ENCODE measurements at regions not wholly inside any gene's neighbourhood (a gene's known extent, or its start where the extent isn't known, plus 50 kb on each side); places are given as distances from the start of the nearest gene placed in this dataset.

GRCh38 chr2:42987112-42987922, 194.9 kb upstream of the HAAO start:
- DNase-seq = no peak

DNA sequence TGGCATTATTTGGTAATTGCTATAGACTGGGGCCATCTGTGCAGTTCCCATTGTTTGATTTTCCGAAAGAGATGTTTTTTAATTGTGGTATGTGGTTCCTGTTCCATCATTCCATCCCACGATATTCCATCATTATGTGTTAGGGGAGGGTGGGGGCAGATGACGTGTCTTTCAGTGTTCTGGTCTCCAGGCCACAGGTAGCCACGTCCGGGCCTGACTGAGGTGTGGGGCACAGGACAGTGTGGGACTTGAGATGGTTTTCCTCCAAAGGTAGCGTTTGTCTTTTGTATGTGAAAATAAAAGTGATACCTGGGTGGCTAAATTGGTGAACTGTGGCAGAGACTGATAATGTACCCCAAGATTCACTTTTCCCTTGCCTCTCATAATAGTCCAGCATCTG, 192.2 kb upstream of the HAAO start:
- DNase-seq = no peak

GRCh38 chr2:42984081-42984480, 191.7 kb upstream of the HAAO start:
- DNase-seq = peak; percentile 4

DNA sequence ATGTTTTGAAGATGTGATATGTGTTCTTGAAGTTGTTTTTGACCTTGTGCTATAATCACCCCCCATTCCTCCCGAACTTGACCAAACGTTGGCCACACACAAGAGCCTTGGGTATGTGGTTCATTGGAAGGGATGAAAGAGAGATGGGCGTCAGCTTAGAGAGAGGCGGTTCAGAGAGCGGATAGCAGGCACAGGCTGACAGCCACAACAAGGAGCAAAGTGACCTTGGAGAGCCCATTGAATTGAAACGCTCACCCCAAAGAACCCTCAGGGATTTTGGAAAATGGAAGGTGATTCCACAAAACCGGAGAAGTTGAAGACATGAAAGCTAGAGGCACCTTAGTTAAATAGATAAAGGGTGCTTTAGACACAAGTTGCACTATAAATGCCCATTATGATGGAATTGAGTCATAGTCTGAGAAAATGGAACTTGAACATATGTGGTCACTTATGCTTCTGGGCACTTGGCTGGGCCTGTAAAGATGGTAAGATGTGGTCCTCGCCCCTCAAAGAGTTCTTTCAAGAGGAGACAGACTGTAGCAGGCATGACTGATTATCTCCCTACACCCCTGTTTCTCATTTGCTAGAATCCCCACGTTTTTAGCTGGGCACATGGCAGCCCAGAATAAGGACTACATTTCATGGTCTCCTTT, 188.5 kb upstream of the HAAO start:
- DNase-seq = peak; percentile 2

DNA sequence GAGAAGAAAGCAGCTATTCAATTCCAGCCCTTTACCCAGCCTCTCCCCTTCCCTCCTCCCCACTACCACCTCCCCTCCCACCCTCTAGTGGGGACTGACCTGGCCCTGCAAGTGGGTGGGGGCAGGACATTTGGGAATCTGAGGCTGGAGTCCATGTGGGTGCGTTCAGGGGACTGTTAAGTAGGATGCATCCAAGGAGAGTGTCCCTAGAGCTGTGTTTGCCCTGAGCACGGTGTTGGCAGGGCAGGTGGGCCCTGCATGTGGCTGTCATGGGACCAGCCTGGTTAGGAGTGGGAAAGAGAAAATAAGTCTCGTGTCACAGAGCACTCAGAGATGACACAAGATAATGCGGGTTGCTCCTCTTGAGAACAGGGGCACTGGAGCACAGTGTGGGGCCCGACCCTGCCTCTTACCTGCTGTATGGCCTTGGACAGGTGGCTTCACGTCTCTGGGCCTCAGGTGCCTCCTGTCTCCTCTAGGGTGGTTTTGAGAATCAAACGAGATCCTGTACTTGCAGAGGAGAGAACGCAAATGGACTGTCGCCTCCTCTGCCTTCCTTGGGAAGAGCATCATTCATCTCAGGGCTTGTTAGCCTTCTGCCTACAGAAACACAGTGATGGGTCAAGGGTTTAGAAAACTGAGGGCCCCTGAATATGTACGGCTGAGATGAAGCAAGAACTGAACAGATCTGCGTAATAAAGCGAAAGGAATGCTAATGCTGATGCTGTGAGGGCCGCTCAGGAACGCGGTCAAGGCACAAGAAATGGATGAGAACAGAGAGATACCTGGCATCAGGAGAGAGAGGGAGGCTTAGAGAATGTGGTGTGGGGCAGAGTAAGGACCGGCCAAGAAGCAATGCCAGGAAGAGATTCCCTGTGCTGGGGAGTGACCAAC, 187.7 kb upstream of the HAAO start:
- peak; percentile 18 for DNase-seq

DNA sequence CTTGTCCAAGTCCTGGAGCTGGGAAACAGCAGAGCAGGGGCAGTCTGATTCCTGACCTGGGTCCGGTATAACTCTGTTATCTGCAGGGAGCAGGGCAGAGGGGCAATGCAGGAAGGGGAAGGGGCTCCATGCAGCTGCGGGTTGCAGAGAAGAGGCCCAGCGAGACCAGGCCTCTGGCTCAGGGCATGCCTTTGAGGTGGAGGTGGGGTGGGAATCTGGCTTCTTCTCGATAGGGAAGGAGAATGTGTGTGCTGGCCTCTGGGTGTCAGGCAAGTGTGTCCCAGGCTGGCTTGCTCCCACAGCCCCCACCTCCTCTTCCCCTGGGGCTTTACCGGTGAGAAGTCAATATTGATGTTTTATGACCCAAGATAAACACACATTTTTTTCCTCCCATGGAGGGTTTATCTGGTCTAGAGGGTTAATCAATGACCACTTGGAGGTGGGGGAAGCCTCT, 187.1 kb upstream of the HAAO start:
- peak; percentile 8 for DNase-seq

DNA sequence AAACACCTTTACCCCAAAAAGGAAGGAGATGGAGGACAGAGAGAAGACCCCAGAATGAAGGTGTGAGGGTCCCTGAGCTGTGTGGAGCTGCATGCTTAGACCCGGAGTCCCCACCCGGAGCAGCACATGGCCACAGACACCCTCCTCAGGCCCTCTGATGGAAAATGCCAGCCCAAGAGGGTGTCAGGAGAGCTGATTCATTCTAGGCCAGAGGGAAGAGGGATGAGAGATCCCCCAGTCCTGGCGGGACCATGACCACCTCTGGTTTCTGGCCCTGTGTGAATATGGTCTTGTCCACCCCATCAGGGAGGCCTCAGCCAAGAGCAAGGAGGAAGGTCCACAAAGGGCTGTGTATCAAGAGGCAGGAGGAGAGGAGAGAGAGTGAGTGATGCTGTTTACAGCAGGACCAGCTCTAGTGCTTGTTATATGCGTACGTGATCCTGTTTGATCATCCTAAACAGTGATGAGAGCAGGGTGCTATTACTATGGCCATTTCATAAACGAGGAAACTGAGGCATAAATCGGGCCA, 186.6 kb upstream of the HAAO start:
- peak; percentile 8 for DNase-seq

GRCh38 chr2:42978175-42978886, 185.9 kb upstream of the HAAO start:
- peak; percentile 17 for DNase-seq

DNA sequence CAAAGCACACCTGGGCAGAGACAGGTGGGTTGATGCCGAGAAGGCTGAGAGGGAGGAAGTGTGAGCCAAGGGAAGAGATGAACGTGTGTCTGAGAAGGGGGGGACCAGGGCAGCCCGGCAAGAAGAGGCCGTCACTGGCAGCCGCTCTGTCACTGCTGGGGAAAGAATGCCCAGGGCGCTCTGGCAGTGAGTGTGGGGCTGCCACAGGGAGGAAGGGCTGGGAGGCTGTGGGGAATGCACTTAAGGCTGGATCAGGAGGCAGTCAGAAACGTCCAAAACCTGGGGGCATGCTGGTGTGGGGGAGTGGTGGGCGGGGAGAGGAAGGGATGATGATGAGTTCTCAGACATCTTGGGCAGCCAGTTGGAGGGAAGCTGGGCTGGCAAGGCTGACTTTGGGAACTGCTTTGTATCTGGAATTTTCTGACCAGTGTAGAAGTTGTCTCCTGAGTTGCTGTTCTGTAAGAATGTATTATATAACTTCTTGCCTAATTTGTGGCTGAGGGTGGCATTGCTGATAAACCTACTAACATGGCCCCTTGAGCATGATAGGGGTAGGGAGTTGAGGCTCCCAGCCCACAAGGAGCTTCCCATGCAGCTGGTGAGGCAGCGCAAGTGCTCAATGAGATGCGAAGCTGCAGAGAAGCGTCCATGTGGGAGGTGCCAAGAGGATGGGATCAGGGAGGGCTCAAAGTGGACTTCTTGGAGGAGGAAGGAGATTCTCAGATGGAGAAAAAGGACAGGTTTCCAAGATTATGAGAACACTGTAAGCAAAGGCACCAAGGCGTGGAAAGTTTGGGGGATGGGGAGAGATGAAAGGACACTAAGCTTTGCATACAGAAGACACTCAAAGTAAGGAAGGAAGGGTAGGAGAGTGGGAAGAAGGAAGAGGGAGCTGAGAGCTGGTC, 185.1 kb upstream of the HAAO start:
- DNase-seq = peak; percentile 8

DNA sequence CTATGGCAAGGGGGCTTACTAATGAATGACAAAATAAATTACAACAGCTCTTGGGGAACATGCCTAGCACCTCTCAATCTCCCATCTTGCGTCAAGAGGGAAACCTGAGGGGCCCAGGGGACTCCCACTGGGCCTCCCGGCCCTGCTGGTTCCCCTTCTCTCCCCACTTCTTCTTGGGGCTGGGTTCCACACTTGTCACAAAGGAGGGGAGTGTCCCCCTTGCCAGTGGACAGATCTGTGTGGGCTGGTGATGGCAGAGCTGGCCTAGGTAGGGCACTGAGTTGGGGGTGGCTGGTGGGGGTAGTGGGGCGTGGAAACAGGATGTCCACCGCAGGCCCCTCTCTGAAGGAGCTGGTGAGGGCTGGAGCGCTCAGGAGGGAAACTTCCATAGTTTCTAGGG, 184.0 kb upstream of the HAAO start:
- peak; percentile 24 for DNase-seq

GRCh38 chr2:42974721-42975717, 182.6 kb upstream of the HAAO start:
- peak; percentile 56 for DNase-seq

GRCh38 chr2:42974169-42974720, 181.9 kb upstream of the HAAO start:
- peak; percentile 20 for DNase-seq

- DNase-seq = peak; percentile 12
Measured at GRCh38 chr2:42973726-42974125, 181.3 kb upstream of the HAAO start.

- DNase-seq = peak; percentile 17
Measured at GRCh38 chr2:42972933-42973516, 180.6 kb upstream of the HAAO start.

DNA sequence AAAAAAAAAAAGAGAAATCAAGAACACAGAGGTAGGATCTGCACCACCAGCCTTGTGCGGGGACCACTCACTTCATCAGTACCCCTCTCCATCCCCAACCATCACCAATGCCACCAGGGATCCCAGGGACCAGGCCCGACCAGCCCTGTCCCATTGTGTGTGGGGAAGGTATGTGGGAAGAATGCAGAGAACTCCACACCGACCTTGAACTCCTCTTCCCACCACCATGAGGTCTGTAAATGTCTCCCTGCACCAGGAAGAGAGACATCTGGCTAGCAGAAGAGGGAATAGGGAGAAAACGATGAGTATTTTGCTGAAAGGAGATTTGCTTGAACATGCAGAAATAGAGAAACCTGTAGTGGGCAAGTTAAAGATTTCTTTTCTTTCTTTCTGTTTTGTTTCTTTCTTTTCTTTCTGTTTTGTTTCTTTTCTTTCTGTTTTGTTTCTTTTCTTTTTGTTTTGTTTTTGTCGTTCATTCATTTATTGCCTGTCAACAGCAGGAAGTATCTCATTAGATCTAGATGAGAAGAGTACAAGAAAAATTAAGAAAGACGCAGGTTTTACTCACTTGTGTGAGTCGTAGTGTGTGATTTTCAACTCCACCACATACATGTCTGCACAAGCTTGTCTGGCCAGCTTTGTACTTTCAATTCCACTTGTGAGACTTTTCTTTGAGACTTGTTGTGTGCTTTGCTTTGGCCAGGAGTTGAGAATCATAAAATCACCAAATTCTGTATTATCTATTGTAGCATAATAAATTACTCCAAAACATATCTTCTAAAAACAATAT, 179.8 kb upstream of the HAAO start:
- DNase-seq = peak; percentile 21

- no peak for DNase-seq
Measured at GRCh38 chr2:42971381-42971780, 179.0 kb upstream of the HAAO start.

- DNase-seq = no peak
Measured at GRCh38 chr2:42970151-42970550, 177.8 kb upstream of the HAAO start.
